ENCODE measurements at regions not wholly inside any gene's neighbourhood (a gene's known extent, or its start where the extent isn't known, plus 50 kb on each side); places are given as distances from the start of the nearest gene placed in this dataset.

GRCh38 chr16:64047878-64048277 is 1074.0 kb downstream of the CDH11 start:
- TF ChIP-seq, protein P1, sequence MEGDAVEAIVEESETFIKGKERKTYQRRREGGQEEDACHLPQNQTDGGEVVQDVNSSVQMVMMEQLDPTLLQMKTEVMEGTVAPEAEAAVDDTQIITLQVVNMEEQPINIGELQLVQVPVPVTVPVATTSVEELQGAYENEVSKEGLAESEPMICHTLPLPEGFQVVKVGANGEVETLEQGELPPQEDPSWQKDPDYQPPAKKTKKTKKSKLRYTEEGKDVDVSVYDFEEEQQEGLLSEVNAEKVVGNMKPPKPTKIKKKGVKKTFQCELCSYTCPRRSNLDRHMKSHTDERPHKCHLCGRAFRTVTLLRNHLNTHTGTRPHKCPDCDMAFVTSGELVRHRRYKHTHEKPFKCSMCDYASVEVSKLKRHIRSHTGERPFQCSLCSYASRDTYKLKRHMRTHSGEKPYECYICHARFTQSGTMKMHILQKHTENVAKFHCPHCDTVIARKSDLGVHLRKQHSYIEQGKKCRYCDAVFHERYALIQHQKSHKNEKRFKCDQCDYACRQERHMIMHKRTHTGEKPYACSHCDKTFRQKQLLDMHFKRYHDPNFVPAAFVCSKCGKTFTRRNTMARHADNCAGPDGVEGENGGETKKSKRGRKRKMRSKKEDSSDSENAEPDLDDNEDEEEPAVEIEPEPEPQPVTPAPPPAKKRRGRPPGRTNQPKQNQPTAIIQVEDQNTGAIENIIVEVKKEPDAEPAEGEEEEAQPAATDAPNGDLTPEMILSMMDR (IDR thresholded peaks at IDR 0.05) = no peak
- no peak for TF ChIP-seq POLR2A (IDR thresholded peaks at IDR 0.05)

Data from testis (tissue), 2 donors.